HFFc6 (cell line): ENCODE measurements at regions not wholly inside any gene's neighbourhood (a gene's known extent, or its start where the extent isn't known, plus 50 kb on each side); places are given as distances from the start of the nearest gene placed in this dataset.

Experiments
- DNase-seq: peaks from one replicate; pipeline ENCODE4 v3.0.0-alpha.2; 2018
- H3K27ac Mint-ChIP-seq: 2 replicates; pipeline ENCODE4 v1.8.0; 2020; ENCODE audit warnings: mild to moderate bottlenecking, mixed read lengths
- H3K27me3 Mint-ChIP-seq: 2 replicates; pipeline ENCODE4 v1.8.0; 2021; ENCODE audit warnings: mild to moderate bottlenecking, moderate library complexity, mixed read lengths; ENCODE audit not compliant: insufficient read depth
- H3K36me3 Mint-ChIP-seq: 2 replicates; pipeline ENCODE4 v1.8.0; 2021; ENCODE audit warnings: low read depth, mixed read lengths
- H3K4me1 Mint-ChIP-seq: 2 replicates; pipeline ENCODE4 v1.8.0; 2020; ENCODE audit warnings: low read depth, mixed read lengths
- H3K4me3 Mint-ChIP-seq: 2 replicates; pipeline ENCODE4 v1.8.0; 2020; ENCODE audit warnings: mild to moderate bottlenecking, moderate library complexity, mixed read lengths
- H3K9me3 Mint-ChIP-seq: 2 replicates; pipeline ENCODE4 v1.8.0; 2020; ENCODE audit warnings: mild to moderate bottlenecking, mixed read lengths
- TF ChIP-seq, protein P1 (sequence below): fragments of 200-600 bp; sonication (generic); IDR thresholded peaks from 2 replicates; pipeline ENCODE4 v1.5.0; 2021; ENCODE audit warnings: antibody characterized with exemption, mild to moderate bottlenecking

- Mint-ChIP-seq H3K36me3 (no peaks in the 10 kb centered on the region), H3K4me3 (no peak overlapping the region), H3K9me3 (no peaks in the 10 kb centered on the region), H3K27ac (no peak overlapping the region), H3K4me1 (no peaks in the 10 kb centered on the region), H3K27me3 (peaks cover 12% of the 10 kb centered on the region)
- no peak for DNase-seq
- TF ChIP-seq, protein P1, sequence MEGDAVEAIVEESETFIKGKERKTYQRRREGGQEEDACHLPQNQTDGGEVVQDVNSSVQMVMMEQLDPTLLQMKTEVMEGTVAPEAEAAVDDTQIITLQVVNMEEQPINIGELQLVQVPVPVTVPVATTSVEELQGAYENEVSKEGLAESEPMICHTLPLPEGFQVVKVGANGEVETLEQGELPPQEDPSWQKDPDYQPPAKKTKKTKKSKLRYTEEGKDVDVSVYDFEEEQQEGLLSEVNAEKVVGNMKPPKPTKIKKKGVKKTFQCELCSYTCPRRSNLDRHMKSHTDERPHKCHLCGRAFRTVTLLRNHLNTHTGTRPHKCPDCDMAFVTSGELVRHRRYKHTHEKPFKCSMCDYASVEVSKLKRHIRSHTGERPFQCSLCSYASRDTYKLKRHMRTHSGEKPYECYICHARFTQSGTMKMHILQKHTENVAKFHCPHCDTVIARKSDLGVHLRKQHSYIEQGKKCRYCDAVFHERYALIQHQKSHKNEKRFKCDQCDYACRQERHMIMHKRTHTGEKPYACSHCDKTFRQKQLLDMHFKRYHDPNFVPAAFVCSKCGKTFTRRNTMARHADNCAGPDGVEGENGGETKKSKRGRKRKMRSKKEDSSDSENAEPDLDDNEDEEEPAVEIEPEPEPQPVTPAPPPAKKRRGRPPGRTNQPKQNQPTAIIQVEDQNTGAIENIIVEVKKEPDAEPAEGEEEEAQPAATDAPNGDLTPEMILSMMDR, result peak; percentile 76
These were observed 213.2 kb upstream of the EDNRB start for GRCh38 chr13:78131811-78132210.

GRCh38 chr13:78131346-78131745 is 212.7 kb upstream of the EDNRB start:
- no peak overlapping the region for H3K4me3 Mint-ChIP-seq
- no peak overlapping the region for H3K27ac Mint-ChIP-seq
- no peaks in the 10 kb centered on the region for H3K9me3 Mint-ChIP-seq
- no peaks in the 10 kb centered on the region for H3K4me1 Mint-ChIP-seq
- no peaks in the 10 kb centered on the region for H3K36me3 Mint-ChIP-seq
- peaks cover 12% of the 10 kb centered on the region for H3K27me3 Mint-ChIP-seq
- TF ChIP-seq, protein P1, result no peak
- no peak for DNase-seq

DNA sequence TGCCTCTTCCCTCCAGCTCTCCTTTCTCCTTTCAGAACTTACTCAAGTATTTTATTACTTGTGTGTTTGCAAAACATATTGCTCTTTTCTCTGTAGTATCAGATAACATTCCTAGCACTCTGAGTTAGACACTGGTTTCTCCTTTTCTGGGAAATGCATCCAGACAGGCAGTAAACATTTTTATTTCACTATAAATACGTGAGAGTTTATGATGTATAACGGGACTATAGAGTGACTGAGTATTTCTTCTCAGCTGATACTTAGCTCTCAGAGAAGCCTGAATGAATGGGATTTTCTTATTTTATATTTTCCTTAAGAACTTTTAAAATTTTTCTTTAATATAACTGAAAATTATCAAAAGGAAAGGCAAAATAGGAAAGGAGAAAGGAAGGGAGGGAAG is 211.2 kb upstream of the EDNRB start:
- Mint-ChIP-seq H3K4me3 (no peak overlapping the region), H3K4me1 (no peaks in the 10 kb centered on the region), H3K27me3 (peaks cover 12% of the 10 kb centered on the region), H3K9me3 (no peaks in the 10 kb centered on the region), H3K27ac (no peak overlapping the region), H3K36me3 (no peaks in the 10 kb centered on the region)
- TF ChIP-seq, protein P1, result no peak
- DNase-seq, result no peak

DNA sequence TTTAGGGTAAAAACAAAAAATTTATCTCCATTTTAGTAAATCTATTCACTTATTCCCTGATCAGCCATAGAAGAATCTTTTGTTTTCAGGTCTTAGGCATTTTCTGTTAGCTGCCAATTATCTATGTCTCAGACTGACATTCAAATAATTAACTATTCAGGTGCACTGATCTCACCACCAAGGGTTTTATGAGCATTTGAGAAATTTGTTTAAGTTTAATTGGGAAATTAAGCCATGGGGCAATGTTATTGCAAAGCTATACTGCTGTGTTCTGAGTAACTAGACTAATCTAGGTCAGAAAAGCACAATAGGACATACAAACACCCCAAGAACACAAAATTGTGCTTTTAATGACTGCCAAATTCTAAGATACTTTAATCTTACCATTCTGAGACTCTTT is 210.7 kb upstream of the EDNRB start:
- Mint-ChIP-seq H3K9me3 (no peaks in the 10 kb centered on the region), H3K27ac (no peak overlapping the region)

DNA sequence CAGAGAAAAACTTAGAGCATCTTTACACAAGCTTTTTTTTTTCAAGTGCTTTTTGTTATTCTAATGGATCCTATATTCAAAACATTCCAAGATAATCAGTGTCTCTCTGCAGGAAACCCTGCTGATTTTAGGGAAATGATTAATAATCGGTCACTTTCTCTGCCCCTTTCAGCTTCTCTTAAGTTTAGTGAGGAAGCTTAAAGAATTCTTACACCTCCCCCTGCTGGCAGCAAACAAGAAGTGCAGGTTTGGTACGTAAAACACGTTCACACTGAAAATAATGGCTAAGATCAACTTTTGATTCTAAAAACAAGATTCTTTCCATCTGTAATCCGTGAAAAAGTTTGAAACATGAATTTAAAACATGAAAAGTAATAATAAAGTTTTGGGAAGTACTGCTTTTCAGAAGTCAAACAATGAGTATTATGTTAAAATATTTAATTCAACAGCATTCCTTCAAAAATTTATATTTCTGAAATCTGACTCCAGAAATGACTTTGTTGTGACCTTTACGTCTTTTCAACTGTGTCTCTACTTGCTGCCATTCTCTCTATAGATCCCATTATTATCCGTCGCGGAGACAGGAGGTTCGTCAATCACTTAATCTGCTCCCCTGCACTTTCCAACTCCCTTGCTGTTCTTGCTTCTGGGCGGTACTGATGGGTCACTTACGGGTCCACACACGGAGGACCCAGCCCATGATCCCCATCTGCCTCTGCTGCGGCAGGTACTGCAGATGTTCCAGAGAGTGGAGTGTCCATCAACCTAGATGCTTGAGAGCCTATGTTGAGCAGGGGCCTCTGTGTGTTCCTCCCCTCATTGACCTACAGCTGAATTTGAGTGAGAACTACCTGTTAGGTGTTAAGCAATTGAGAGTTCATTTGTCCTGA is 203.1 kb upstream of the EDNRB start:
- Mint-ChIP-seq H3K9me3 (no peaks in the 10 kb centered on the region), H3K4me3 (peak overlapping the region; percentile 42; the same call in 1 of the 2 replicates), H3K4me1 (peaks cover 13% of the 10 kb centered on the region), H3K27me3 (peaks cover 4% of the 10 kb centered on the region), H3K27ac (no peak overlapping the region), H3K36me3 (no peaks in the 10 kb centered on the region)
- DNase-seq, result peak; percentile 44
- TF ChIP-seq, protein P1, result peak; percentile 97

More for the DNA sequence above, 210.7 kb upstream of the EDNRB start:
- Mint-ChIP-seq H3K36me3 (no peaks in the 10 kb centered on the region), H3K4me3 (no peak overlapping the region), H3K4me1 (no peaks in the 10 kb centered on the region), H3K27me3 (peaks cover 12% of the 10 kb centered on the region)
- TF ChIP-seq, protein P1, result no peak
- DNase-seq, result no peak
